HG03045 (cell line): ENCODE measurements at regions not wholly inside any gene's neighbourhood (a gene's known extent, or its start where the extent isn't known, plus 50 kb on each side); places are given as distances from the start of the nearest gene placed in this dataset.

Experiments used
- ATAC-seq: cut with Tn5 transposase; IDR thresholded peaks from one replicate; pipeline ENCODE4 v1.9.1; 2021; ENCODE audit warnings: mild to moderate bottlenecking, moderate library complexity; ENCODE audit not compliant: unreplicated experiment

- ATAC-seq, result no peak
Measured at GRCh38 chr2:129881786-129882396, 97.6 kb upstream of the RAB6C start.

DNA sequence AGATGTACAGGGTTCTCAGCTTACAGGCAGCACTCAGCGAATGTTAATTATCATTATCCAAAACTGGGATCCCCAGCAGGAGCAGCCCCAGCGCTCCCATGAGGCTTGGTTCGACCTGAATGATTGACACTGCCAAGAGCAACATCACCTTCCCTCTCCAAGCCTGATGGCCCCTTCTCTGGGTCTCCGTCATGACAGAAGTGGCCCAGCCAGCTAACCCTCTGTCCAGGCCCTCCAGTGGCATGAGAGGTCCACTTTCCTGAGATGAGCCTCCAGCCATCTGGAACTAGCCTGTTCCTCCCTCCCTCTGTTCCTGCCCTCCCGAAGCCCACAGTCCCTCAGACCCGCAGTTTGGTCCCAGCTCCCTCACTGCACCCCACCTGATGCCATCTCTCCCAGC is 97.0 kb upstream of the RAB6C start:
- ATAC-seq, result no peak

GRCh38 chr2:129883121-129883520 is 96.3 kb upstream of the RAB6C start:
- no peak for ATAC-seq

- no peak for ATAC-seq
Measured at GRCh38 chr2:129884221-129884786, 95.2 kb upstream of the RAB6C start.

DNA sequence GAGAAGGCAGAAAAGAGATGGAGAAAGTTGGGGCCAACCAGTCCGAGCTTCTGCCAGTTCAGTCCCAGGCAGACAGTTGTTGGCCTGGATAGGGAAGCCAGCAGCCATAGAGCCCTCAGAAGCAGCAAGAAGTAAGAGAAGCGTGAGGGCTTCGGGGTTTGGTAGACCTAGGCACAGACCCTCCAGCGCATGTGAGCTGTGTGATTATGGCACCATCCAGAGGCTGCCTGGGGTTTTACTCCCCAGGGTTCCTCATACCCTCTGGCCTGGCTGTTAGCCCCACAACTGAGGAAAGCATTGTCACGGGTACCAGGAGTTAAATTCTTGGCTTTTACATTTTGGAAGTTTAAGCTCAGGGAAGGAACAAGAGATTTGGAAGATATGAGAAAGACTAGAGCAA is 93.7 kb upstream of the RAB6C start:
- no peak for ATAC-seq

GRCh38 chr2:129887688-129888266 is 91.7 kb upstream of the RAB6C start:
- no peak for ATAC-seq

DNA sequence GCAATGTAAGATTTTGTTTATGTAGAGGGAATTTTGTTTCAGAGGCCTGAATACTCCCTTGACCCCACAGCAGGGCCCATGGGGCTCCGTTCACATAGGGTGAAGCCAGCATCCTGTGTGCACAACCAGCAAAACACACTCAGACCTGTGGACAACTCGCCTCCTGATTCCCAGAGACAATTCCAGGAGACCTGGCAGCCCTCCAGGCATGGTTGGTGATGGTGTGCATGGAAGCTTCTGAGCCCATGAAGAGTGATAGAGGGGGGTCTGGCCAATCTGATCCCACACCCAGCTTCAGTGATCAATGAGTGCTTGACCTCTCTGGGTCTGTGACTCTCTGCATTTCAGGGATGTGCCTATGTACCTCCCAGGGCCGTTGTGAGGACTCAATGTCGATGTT is 91.0 kb upstream of the RAB6C start:
- ATAC-seq, result no peak

DNA sequence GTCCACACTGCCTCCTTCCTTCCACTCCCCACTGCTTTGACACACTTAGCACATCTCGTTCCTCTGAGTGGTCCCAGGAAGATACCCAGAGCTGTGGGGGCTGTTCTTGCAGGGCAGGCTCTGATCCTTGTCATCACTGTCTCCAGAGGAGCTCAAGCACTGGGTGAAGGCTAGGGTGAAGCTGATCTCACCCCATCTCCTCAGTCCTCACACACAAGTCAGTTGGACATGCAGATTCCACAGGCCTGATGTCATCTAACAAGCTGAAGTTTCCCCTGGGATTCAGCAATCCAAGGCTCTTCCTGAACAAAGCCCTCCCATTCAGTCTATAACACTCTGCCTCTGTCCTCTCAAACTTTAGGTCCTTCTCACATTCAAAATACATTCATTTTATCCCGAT is 90.6 kb upstream of the RAB6C start:
- ATAC-seq, result no peak

- no peak for ATAC-seq
Measured at GRCh38 chr2:129891341-129892320, 87.8 kb upstream of the RAB6C start.

- ATAC-seq, result no peak
Measured at GRCh38 chr2:129892360-129892759, 87.1 kb upstream of the RAB6C start.

DNA sequence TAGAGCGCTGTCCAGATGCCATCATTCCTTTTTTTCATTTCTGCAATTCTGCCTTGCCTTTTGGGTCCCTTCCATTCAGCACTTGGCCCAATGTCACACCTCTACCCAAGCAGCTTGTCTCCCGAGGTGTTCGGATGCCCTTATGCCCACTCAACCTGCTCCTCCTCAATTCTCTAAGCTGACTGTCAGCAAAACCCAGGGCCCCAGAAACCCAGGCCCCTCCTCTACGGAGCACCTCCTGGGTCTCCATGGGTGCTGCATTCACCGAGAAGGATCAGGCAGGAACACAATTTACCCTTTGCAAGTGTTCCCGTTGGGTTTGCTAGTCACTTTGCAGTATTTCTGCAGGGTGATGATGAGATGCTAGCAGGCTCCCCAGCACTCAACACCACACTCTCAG is 86.7 kb upstream of the RAB6C start:
- no peak for ATAC-seq

DNA sequence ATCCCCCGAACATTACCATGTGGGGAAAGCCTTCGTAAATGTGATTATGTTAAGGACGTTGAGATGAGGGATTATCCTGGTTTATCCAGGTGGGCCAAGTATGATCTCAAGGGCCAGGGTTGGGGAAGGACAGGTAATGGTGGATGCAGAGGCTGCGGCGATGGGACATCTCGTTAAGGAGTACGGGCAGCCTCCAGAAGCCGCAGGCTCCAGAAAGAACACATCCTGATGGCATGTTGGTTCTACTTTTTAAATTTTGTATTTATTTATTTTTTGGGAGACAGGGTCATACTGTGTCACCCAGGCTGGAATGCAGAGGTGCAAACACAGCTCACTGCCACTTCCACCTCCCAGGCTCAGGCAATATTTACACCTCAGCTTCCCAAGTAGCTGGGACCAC is 86.2 kb upstream of the RAB6C start:
- ATAC-seq, result no peak

GRCh38 chr2:129894616-129895015 is 84.8 kb upstream of the RAB6C start:
- ATAC-seq, result no peak

DNA sequence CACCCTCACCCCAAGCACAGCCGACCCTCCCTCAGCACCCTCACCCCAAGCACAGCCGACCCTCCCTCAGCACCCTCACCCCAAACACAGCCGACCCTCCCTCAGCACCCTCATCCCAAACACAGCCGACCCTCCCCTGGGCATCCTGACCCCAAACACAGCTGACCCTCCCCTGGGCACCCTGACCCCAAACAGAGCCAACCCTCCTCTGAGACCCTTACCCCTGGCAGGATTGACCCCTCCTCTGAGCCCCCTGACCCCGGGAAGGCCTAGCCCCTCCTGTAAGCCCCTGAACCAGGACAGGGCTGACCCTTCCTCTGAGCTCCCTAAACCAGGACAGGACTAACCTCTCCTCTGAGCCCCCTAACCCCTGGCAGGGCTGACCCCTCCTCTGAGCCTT is 84.4 kb upstream of the RAB6C start:
- no peak for ATAC-seq

DNA sequence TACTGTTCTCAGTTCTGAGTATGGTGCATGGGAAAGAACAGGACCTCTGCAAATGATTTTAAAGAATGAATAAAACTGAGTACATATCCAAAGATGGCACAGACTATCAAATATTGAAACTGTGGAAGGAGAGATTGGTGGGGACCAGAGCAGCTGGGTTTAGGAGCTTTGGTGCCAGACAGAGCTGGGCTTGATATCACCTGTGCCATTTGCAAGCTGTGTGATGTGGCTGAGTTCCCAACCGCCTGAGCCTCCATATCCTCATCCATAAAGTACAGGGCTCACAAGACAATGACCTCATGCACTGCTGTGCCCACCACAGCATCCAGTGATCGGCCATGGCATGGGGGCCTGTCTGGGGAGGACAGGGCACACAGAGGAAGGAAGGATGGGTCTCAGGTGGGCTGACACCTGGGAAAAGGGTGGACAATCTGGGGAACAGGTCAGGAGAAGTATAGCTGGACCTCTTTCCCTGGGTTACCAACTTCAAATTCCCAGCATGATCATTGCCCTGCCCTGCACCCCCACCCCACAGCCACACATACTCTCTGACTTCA is 83.9 kb upstream of the RAB6C start:
- no peak for ATAC-seq

GRCh38 chr2:129896226-129897100 is 83.0 kb upstream of the RAB6C start:
- ATAC-seq, result no peak

DNA sequence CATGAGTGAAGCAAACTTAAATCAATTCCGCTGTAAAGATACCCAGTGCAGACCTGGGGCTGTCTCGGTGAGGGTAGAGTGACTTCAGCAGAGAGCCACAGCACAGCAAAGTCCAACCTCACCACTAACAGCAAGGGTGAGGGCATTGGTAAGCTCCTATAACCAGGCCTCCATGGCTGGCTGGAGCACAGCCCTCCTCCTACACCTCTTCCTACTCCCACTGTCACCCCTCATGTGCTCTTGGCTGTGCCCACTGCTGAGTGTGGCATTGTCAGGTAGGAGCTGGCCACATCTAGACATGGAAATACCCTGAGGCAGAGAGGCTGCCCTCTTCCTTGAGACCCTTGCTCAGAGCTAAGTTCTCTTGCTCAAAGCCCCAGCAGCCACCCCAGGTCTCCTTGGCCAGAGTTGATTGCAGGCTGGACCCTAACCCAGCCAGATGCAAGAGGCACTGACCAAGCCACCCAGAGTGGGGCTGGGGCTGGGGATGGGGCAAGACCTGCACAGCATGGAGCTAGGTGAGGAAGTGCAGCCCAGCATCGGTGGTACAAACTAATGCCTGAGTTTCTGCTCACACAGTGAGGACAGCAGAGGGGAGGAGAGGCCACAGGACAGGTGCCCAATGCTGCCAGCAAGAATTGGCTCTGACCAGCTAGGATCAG is 77.6 kb upstream of the RAB6C start:
- no peak for ATAC-seq

- ATAC-seq, result no peak
Measured at GRCh38 chr2:129902731-129903585, 76.5 kb upstream of the RAB6C start.
